ENCODE measurements at regions not wholly inside any gene's neighbourhood (a gene's known extent, or its start where the extent isn't known, plus 50 kb on each side); places are given as distances from the start of the nearest gene placed in this dataset.

- TF ChIP-seq CTCF (conservative IDR thresholded peaks at IDR 0.05), result no peak
- TF ChIP-seq ZFX (IDR thresholded peaks at IDR 0.05), result no peak
These were observed 208.3 kb downstream of the EXOC5 start for GRCh38 chr14:57060276-57060955.
